Gastroesophageal sphincter (tissue), 4 donors: ENCODE measurements at regions not wholly inside any gene's neighbourhood (a gene's known extent, or its start where the extent isn't known, plus 50 kb on each side); places are given as distances from the start of the nearest gene placed in this dataset.

Experiments
- ATAC-seq: fragments of 150-250 bp; one replicate; pipeline ENCODE4 v1.9.1; 2016; ENCODE audit warnings: mild to moderate bottlenecking, moderate library complexity
- H3K27ac ChIP-seq, 4 donors: fragments of 200-600 bp; sonication (generic) in 3 of 4; 1 replicate in 3 of 4; 2 replicates in 1 of 4; pipeline ENCODE4 v1.5.1; 2016 to 2019
- H3K27me3 ChIP-seq: fragments of 200-600 bp; sonication (generic); one replicate; pipeline ENCODE4 v1.5.1; 2019
- H3K36me3 ChIP-seq, 2 donors: fragments of 200-600 bp; sonication (generic); one replicate each; pipeline ENCODE4 v1.5.1; 2019; ENCODE audit warnings: control low read depth in 1 of 2
- H3K4me1 ChIP-seq, 3 donors: fragments of 200-600 bp; sonication (generic); 1 replicate in 2 of 3; 2 replicates in 1 of 3; pipeline ENCODE4 v1.5.1; 2016 to 2019; ENCODE audit warnings: control low read depth in 2 of 3
- H3K4me3 ChIP-seq, 2 donors: fragments of 200-600 bp; sonication (generic); one replicate each; pipeline ENCODE4 v1.5.1; 2019; ENCODE audit warnings: mild to moderate bottlenecking in 1 of 2, moderate library complexity in 1 of 2
- H3K9me3 ChIP-seq, 3 donors: fragments of 200-600 bp; sonication (generic); one replicate each; pipeline ENCODE4 v1.5.1; 2017 to 2019; ENCODE audit warnings: control low read depth in 2 of 3
- CTCF ChIP-seq, 4 experiments: fragments of 200-600 bp in 2 of 4; fragments of 450-650 bp in 2 of 4; sonication (generic) in 1 of 4; IDR thresholded peaks; one replicate each; pipeline ENCODE4 v1.5.1; 2017 to 2019; ENCODE audit warnings: antibody characterized with exemption in 4 of 4, mild to moderate bottlenecking in 2 of 4, moderate library complexity in 2 of 4
- EP300 ChIP-seq: sonication (generic); formaldehyde crosslinking; IDR thresholded peaks from one replicate; pipeline ENCODE4 v1.6.1; 2017; ENCODE audit warnings: antibody characterized with exemption, mild to moderate bottlenecking
- POLR2A ChIP-seq, 2 donors: fragments of 450-650 bp; IDR thresholded peaks; one replicate each; pipeline ENCODE4 v1.6.1; 2017; ENCODE audit warnings: antibody characterized with exemption in 2 of 2, mild to moderate bottlenecking in 2 of 2, moderate library complexity in 1 of 2
- POLR2AphosphoS5 ChIP-seq: sonication (generic); formaldehyde crosslinking; IDR thresholded peaks from one replicate; pipeline ENCODE4 v1.6.1; 2017; ENCODE audit warnings: antibody characterized with exemption
- WGBS, 2 donors: methylation state at CpG; one replicate each; pipeline ENCODE4 v1.1.5; 2018; ENCODE audit warnings: low coverage in 1 of 2; 5-methylcytosine and 5-hydroxymethylcytosine counted together

GRCh38 chr17:63190821-63191370, 224.9 kb downstream of the TANC2 start:
- Histone ChIP-seq H3K36me3 (peaks cover 0 to 9% of the 10 kb centered on the region in 2 donors), H3K4me3 (no peak overlapping the region), H3K27ac (no peak overlapping the region), H3K4me1 (peaks cover 0 to 6% (median 0%) of the 10 kb centered on the region in 3 donors), H3K9me3 (no peaks in the 10 kb centered on the region), H3K27me3 (no peaks in the 10 kb centered on the region)
- no peak for ATAC-seq
- 61 to 100% methylated on average over 3 of the region's 3 CpGs for WGBS, 2 donors
- no peak for TF ChIP-seq CTCF (IDR thresholded peaks at IDR 0.05)
- no peak for TF ChIP-seq EP300
- TF ChIP-seq POLR2AphosphoS5: no peak
- no peak for TF ChIP-seq POLR2A (IDR thresholded peaks at IDR 0.05)

DNA sequence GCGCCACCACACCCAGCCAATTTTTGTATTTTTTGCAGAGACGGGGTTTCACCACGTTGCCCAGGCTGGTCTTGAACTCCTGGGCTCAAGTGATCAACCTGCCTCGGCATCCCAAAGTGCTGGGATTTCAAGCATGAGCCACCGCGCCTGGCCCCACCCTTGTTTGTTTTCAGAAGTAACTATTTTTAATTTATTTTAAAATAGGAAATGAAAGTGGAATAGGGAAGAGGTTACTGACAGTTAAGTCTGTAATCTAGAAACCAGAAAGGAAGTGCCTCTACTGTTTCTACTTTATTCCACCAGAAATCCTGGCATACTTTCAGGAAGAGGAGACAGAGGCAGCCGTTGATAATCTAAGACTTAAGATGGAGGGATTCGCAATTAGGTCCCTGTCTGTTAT, 225.6 kb downstream of the TANC2 start:
- H3K4me1 ChIP-seq: peaks cover 0 to 6% (median 0%) of the 10 kb centered on the region in 3 donors
- no peak overlapping the region for H3K4me3 ChIP-seq
- H3K36me3 ChIP-seq: peaks cover 0 to 9% of the 10 kb centered on the region in 2 donors
- TF ChIP-seq POLR2AphosphoS5: no peak
- no peak for TF ChIP-seq EP300
- no peak for TF ChIP-seq CTCF (IDR thresholded peaks at IDR 0.05)
- H3K9me3 ChIP-seq: no peaks in the 10 kb centered on the region
- WGBS, 2 donors: 93 to 96% methylated on average over 3 to 6 of the region's 8 CpGs
- H3K27me3 ChIP-seq: no peaks in the 10 kb centered on the region
- ATAC-seq: no peak
- no peak overlapping the region for H3K27ac ChIP-seq

- Histone ChIP-seq H3K9me3 (no peaks in the 10 kb centered on the region), H3K36me3 (peaks cover 0 to 9% of the 10 kb centered on the region in 2 donors), H3K27me3 (no peaks in the 10 kb centered on the region), H3K4me1 (peaks cover 0 to 16% (median 0%) of the 10 kb centered on the region in 3 donors), H3K27ac (no peak overlapping the region), H3K4me3 (no peak overlapping the region)
- no peak for ATAC-seq
- no peak for TF ChIP-seq POLR2A (IDR thresholded peaks at IDR 0.05)
- no peak for TF ChIP-seq CTCF (IDR thresholded peaks at IDR 0.05)
- no peak for TF ChIP-seq EP300
- TF ChIP-seq POLR2AphosphoS5: no peak
- 33% methylated on average over 1 of the region's 1 CpG; no CpG with 5 or more reads in 1 of the 2 donors for whole genome bisulfite sequencing, 2 donors
These were observed 227.8 kb downstream of the TANC2 start for GRCh38 chr17:63193827-63194226.

DNA sequence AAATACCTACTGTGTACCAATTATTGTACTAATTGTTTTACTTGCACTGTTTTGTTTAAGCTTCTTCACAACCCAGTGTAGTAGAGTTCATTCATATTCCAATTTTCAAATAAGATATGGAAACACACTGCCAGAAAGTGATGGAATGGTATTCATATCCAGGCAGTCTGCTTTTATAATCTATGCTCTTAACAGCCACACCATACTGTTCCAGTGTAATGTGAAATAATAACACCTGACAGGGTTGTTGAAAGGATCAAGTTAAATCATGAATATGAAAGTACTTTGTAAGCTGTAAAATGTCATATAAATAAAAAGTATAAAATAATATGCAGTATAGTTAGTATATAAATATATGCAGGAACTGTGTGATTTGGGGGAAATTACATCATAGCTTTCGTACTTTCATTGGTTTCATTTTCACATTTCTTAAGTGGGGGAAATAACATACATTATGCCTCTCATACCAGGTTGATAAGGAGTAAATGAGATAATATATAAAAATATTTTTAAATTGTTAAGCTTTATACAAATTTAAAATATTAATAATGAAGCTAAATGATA, 230.8 kb downstream of the TANC2 start:
- Histone ChIP-seq H3K4me1 (peaks cover 0 to 16% (median 0%) of the 10 kb centered on the region in 3 donors), H3K27ac (no peak overlapping the region), H3K36me3 (peaks cover 0 to 9% of the 10 kb centered on the region in 2 donors), H3K9me3 (no peaks in the 10 kb centered on the region), H3K27me3 (no peaks in the 10 kb centered on the region), H3K4me3 (no peak overlapping the region)
- 61 to 69% methylated on average over 1 of the region's 1 CpG for WGBS, 2 donors
- ATAC-seq: no peak
- TF ChIP-seq POLR2A (IDR thresholded peaks at IDR 0.05) (no peak), POLR2AphosphoS5 (no peak)

DNA sequence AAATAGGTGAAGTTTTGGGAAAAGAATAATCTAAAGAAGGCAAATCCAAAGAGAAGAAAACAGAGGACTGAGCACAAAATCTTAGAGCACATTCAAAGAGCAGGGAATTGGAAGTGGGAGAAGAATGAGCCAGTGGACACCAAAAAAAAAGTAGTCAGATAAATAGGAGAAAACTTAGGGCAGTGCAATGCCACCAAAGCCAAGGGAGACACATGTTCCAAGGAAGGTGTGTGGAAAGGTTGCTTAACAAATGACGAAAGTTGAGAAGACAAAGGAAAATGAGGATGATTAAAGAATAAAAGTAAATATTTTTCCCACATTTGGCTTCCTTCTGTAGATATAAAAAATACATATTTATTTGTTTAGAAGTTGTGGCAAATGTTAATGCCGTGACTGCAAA, 237.6 kb downstream of the TANC2 start:
- TF ChIP-seq POLR2AphosphoS5: no peak
- no peak for TF ChIP-seq EP300
- no peak for TF ChIP-seq CTCF (IDR thresholded peaks at IDR 0.05)
- TF ChIP-seq POLR2A (IDR thresholded peaks at IDR 0.05): no peak
- Histone ChIP-seq H3K9me3 (no peaks in the 10 kb centered on the region), H3K4me1 (no peaks in the 10 kb centered on the region), H3K27me3 (no peaks in the 10 kb centered on the region), H3K36me3 (no peaks in the 10 kb centered on the region), H3K27ac (no peak overlapping the region), H3K4me3 (no peak overlapping the region)
- WGBS, 2 donors: 95 to 100% methylated on average over 1 to 2 of the region's 2 CpGs
- ATAC-seq: no peak
